ENCODE measurements at regions not wholly inside any gene's neighbourhood (a gene's known extent, or its start where the extent isn't known, plus 50 kb on each side); places are given as distances from the start of the nearest gene placed in this dataset.

DNA sequence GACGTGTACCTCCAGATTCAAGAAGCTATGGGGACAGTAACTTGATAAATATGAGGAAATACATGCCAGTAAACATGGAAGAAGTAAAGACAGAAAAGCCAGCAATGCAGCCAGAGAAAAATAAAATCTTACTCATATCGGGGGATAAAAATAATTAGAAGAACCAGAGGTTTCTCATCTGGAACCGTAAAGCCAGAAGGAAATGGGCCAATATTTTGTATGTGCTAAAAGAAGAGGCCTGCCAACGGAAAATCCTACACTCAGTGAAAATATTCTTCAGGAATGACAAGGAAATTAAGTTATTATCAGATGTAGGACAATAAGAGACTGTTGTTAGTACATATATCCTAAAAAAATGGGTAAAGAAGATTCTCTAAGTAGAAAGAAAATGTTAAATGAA is 401.2 kb downstream of the CDC14C start:
- Histone ChIP-seq H2AFZ (ENCODE audit: low read length) (no peak overlapping the region), H3K9me3 (ENCODE audit: low read length) (no peaks in the 10 kb centered on the region), H3K27me3 (ENCODE audit: insufficient read depth, low read length) (no peaks in the 10 kb centered on the region), H4K20me1 (ENCODE audit: insufficient read depth, low read length) (0 out of 2 replicates have a peak, but pooled peaks cover 3% of the 10 kb centered on the region), H3K4me2 (ENCODE audit: low read length) (no peak overlapping the region), H3K9ac (ENCODE audit: low read length) (no peak overlapping the region), H3F3A (ENCODE audit: insufficient read depth, low read length) (no peaks in the 10 kb centered on the region), H3K36me3 (ENCODE audit: insufficient read depth, low read length) (no peaks in the 10 kb centered on the region), H3K79me2 (ENCODE audit: insufficient read depth, low read length) (no peaks in the 10 kb centered on the region), H3K9me2 (ENCODE audit: low read depth, low read length) (no peaks in the 10 kb centered on the region), H3K4me3 (ENCODE audit: low read depth, low read length, poor library complexity, severe bottlenecking) (no peak overlapping the region), H3K4me1 (ENCODE audit: insufficient read depth, low read length, severe bottlenecking) (no peaks in the 10 kb centered on the region), H3K27ac (ENCODE audit: low read depth, low read length, poor library complexity, severe bottlenecking) (no peak overlapping the region)
- no peak for TF ChIP-seq EZH2 (IDR thresholded peaks at IDR 0.05; ENCODE audit: borderline replicate concordance, low read length)
- TF ChIP-seq CTCF (IDR thresholded peaks at IDR 0.05; ENCODE audit: low read length), result no peak

DNA sequence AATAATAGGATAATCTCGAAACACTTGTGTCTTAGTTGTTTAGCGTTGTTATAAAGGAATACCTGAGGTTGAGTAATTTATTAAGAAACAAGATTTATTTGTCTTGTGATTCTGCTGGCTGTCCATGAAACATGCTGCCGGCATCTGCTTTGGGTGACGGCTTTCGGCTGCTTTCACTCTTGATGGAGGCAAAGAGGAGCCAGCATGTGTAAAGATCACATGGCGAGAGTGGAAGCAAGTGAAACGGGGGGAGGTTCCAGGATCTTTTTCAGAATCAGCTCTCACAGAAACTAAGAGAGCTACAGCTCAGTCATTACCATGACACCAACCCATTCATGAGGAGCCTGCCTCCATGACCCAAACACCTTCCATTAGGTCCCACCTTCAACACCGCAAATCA is 402.8 kb downstream of the CDC14C start:
- TF ChIP-seq EZH2 (IDR thresholded peaks at IDR 0.05; ENCODE audit: borderline replicate concordance, low read length), result no peak
- no peak overlapping the region for H2AFZ ChIP-seq (ENCODE audit: low read length)

DNA sequence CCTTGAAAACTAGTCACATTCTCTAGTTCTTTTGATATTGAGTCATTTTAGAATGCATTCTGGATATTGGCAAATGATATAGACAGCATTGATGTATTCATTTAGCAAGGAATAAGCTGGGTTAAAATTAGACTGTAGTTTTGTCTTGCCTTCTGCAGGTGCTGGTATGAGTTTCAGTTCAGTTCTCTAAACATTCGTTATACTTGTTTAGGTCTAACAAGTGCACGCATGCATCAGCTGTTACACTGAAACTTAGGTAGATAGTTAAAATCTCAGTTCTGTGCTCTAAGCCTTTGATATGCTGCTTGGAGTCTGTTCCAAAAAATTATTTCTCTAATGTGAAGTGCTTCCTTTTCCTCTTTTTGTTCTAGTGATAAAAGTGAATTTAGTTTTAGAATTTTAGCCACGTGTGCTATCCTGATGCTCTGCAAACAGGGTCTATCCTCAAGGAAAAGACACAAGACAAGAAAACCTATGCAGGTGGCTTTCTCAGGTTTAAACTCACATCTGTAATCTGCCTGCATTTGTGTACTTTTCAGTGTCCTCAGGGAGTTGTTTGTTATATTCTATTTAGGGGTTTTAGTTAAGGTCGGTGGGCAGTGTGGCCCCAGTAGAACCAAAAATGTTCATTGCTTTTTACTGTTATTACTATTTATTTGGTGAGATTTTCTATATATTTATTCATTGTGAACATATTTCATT is 409.0 kb downstream of the CDC14C start:
- H3K36me3 ChIP-seq (ENCODE audit: insufficient read depth, low read length), result no peaks in the 10 kb centered on the region
- H3K27me3 ChIP-seq (ENCODE audit: insufficient read depth, low read length), result no peaks in the 10 kb centered on the region
- H3K9me2 ChIP-seq (ENCODE audit: low read depth, low read length), result no peaks in the 10 kb centered on the region
- H3K4me1 ChIP-seq (ENCODE audit: insufficient read depth, low read length, severe bottlenecking), result no peaks in the 10 kb centered on the region
- H3K79me2 ChIP-seq (ENCODE audit: insufficient read depth, low read length), result no peaks in the 10 kb centered on the region
- no peak overlapping the region for H3K4me2 ChIP-seq (ENCODE audit: low read length)
- H4K20me1 ChIP-seq (ENCODE audit: insufficient read depth, low read length), result no peaks in the 10 kb centered on the region
- TF ChIP-seq EZH2 (IDR thresholded peaks at IDR 0.05; ENCODE audit: borderline replicate concordance, low read length) (no peak), CTCF (IDR thresholded peaks at IDR 0.05; ENCODE audit: low read length) (no peak)
- H2AFZ ChIP-seq (ENCODE audit: low read length), result no peak overlapping the region
- no peaks in the 10 kb centered on the region for H3F3A ChIP-seq (ENCODE audit: insufficient read depth, low read length)
- H3K9me3 ChIP-seq (ENCODE audit: low read length), result no peaks in the 10 kb centered on the region
- H3K9ac ChIP-seq (ENCODE audit: low read length), result no peak overlapping the region
- peak overlapping the region; percentile 72 for H3K27ac ChIP-seq (ENCODE audit: low read depth, low read length, poor library complexity, severe bottlenecking)
- no peak overlapping the region for H3K4me3 ChIP-seq (ENCODE audit: low read depth, low read length, poor library complexity, severe bottlenecking)

More for the DNA sequence above, 402.8 kb downstream of the CDC14C start:
- no peaks in the 10 kb centered on the region for H4K20me1 ChIP-seq (ENCODE audit: insufficient read depth, low read length)
- no peak overlapping the region for H3K27ac ChIP-seq (ENCODE audit: low read depth, low read length, poor library complexity, severe bottlenecking)
- H3K36me3 ChIP-seq (ENCODE audit: insufficient read depth, low read length), result no peaks in the 10 kb centered on the region
- H3F3A ChIP-seq (ENCODE audit: insufficient read depth, low read length), result no peaks in the 10 kb centered on the region
- H3K9me2 ChIP-seq (ENCODE audit: low read depth, low read length), result no peaks in the 10 kb centered on the region
- no peaks in the 10 kb centered on the region for H3K79me2 ChIP-seq (ENCODE audit: insufficient read depth, low read length)
- no peaks in the 10 kb centered on the region for H3K27me3 ChIP-seq (ENCODE audit: insufficient read depth, low read length)
- no peak overlapping the region for H3K4me2 ChIP-seq (ENCODE audit: low read length)
- H3K4me1 ChIP-seq (ENCODE audit: insufficient read depth, low read length, severe bottlenecking), result no peaks in the 10 kb centered on the region
- no peak overlapping the region for H3K4me3 ChIP-seq (ENCODE audit: low read depth, low read length, poor library complexity, severe bottlenecking)
- no peaks in the 10 kb centered on the region for H3K9me3 ChIP-seq (ENCODE audit: low read length)
- no peak overlapping the region for H3K9ac ChIP-seq (ENCODE audit: low read length)

DNA sequence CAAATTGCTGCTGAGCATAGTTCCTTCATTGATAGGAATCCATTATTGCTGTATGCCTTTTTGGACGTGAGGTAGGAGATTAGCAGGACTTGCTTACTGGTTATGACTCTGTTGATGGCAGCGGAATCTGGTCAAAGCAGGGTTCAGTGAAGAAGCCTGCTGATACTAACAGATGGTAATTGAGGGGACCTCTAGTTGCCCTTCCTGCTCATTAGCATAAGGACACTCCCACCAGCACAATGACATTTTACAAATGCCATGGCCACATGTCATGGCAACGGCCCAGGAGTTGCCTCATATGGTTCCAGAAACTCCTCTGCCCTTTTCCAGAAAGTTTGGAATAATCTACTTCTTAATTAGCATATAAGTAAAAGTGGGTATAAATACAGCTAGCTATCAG is 417.5 kb downstream of the CDC14C start:
- Histone ChIP-seq H3K36me3 (ENCODE audit: insufficient read depth, low read length) (no peaks in the 10 kb centered on the region), H3K4me1 (ENCODE audit: insufficient read depth, low read length, severe bottlenecking) (no peaks in the 10 kb centered on the region), H3K4me2 (ENCODE audit: low read length) (no peak overlapping the region), H3K27ac (ENCODE audit: low read depth, low read length, poor library complexity, severe bottlenecking) (no peak overlapping the region), H4K20me1 (ENCODE audit: insufficient read depth, low read length) (no peaks in the 10 kb centered on the region), H3K9me3 (ENCODE audit: low read length) (no peaks in the 10 kb centered on the region), H2AFZ (ENCODE audit: low read length) (no peak overlapping the region), H3K9me2 (ENCODE audit: low read depth, low read length) (no peaks in the 10 kb centered on the region), H3K4me3 (ENCODE audit: low read depth, low read length, poor library complexity, severe bottlenecking) (no peak overlapping the region), H3K79me2 (ENCODE audit: insufficient read depth, low read length) (no peaks in the 10 kb centered on the region), H3K27me3 (ENCODE audit: insufficient read depth, low read length) (no peaks in the 10 kb centered on the region), H3F3A (ENCODE audit: insufficient read depth, low read length) (no peaks in the 10 kb centered on the region), H3K9ac (ENCODE audit: low read length) (no peak overlapping the region)
- TF ChIP-seq EZH2 (IDR thresholded peaks at IDR 0.05; ENCODE audit: borderline replicate concordance, low read length) (no peak), CTCF (IDR thresholded peaks at IDR 0.05; ENCODE audit: low read length) (no peak)

Data from OCI-LY1 (cell line).